HG02678 (cell line): ENCODE measurements at regions not wholly inside any gene's neighbourhood (a gene's known extent, or its start where the extent isn't known, plus 50 kb on each side); places are given as distances from the start of the nearest gene placed in this dataset.
"Not testable (repeated sequence)": the region's sequence is repeated elsewhere in the genome, so short reads cannot be mapped to it uniquely, and the experiment has no call there.

Experiments
- ATAC-seq: cut with Tn5 transposase; IDR thresholded peaks from one replicate; pipeline ENCODE4 v1.9.1; 2021; ENCODE audit warnings: mild to moderate bottlenecking, moderate library complexity; ENCODE audit not compliant: unreplicated experiment

DNA sequence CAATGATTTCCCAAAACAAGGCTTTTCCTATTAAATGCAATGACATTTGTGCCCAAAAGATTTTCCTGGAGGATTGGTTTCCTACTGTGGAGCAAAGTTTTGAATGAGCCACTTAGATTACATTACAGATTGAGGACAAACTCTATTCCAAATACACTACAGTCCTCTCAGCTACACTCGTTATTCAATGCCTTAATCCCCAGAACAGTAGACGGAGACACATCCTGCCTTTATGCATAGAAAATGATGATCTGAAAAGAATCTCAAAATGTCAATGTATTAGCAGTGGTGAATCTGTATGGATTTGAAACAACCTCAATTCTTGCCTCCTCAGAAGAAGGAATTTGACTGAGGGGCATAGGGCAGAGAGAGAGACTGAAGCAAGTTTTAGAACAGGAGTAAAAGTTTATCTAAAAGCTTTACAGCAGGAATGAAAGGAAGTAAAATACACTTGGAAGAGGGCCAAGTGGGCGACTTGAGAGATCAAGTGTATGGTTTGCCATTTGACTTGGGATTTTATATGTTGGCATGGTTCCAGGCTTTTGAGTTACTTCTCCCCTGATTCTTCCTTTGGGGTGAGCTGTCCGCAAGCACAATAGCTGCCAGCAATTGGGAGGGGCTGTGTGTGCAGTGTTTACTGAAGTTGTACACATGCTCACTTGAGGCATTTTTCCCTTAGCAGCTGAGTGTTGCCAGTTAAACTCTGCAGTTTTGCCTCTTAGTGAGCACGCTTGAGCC, 891.9 kb upstream of the MBL2 start:
- no peak for ATAC-seq

DNA sequence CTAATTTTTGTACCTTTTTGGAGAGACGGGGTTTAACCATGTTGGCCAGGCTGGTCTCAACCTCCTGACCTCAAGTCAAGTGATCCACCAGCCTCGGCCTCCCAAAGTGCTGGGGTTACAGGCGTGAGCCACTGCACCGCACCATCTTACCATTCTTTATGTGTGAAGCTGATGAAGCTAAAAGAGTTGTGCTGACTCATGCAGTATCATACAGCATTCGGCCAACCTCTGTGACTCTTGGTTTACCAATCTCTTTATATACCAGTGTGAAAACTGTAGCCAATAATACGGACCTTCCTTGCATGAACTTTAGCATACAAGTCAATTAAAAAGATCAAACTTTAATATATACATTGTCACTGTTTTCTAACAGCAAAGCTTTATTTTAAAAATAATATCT, 878.2 kb upstream of the MBL2 start:
- ATAC-seq: no peak

DNA sequence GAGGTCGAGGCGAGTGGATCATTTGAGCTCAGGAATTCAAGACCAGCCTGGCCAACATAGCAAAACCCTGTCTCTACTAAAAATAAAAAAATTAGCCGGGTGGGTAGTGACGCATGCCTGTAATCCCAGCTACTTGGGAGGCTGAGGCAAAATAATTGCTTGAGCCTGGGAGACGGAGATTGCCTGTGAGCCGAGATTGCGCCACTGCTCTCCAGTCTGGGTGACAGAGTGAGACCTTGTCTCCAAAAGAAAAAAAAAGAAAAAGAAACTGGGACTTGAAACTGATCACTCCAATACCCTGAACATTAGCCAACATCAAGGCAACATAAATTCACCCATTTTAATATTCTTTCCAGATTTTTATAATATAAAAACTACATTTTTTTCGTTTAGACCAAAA, 874.6 kb upstream of the MBL2 start:
- not testable (repeated sequence) for ATAC-seq

DNA sequence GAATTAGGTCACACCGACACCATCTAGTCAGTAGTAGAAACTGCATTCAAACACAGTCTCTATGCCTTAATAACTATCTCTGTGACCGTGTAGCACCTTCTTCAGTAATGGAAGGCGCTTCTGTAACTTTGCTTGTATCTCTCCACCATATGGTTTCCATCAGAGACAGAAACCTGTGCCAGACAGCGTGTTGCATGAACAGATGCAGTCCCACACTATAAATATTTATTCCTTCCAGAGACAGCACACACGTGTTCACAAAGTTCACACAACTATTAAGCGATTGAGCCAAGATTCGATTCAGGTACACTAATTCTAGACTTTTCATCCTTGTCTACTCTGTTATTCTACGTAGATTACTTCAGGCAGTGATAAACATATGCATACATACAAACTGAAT, 873.9 kb upstream of the MBL2 start:
- no peak for ATAC-seq

DNA sequence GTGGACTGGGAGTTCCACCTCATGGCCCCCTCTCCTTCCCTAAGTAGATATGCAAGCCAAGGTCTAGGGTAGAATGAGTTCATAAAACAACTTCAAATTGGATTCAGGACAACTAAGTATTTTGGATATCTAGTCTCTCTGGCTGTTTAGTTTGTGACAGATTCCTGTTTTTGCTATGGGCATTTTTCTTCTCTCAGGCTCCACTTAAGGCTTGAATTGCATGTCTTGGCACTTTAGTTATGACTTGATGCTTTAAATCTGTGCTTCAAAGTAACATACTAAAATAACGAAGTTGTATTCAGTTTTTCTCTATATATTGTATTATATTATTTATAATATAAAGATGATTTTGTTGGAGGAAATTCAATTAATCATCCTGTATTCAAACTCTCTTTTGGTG, 873.4 kb upstream of the MBL2 start:
- no peak for ATAC-seq

DNA sequence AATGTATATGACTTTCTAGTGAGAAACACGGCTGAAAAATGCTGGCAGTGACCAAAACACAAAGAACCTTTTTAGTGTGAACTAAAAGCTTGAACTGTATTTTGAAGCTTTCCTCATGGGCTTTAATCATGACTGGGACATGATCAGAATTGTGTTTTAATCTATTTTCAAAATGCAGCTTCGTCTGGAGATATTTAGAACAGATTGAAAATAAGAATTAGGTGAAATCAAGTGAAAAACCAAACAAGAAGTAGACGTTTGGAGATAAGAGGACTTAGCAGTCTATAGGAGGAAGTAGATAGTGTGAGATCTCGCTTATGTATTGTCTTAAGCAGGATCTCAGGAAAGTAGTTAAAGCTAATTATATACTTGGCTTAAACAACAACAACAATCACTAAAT, 865.4 kb upstream of the MBL2 start:
- no peak for ATAC-seq

DNA sequence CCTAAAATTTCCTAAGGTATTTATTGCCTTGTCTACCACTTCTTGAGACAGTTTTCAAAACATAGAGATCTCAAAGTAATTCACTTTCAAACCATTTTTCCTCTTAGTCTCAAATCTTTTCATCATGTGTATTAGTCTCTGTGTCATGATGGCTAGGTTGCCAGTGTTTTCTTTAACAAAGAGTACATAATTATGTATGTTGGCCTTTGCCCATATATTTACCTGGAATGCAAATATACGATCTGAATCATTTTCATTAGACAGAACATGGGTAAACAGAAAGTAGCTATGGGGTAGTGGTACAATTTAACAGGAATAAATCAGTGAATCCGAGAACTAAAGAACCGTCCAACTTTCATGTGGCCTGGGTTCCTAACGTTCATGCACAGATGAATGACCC, 852.1 kb upstream of the MBL2 start:
- no peak for ATAC-seq

DNA sequence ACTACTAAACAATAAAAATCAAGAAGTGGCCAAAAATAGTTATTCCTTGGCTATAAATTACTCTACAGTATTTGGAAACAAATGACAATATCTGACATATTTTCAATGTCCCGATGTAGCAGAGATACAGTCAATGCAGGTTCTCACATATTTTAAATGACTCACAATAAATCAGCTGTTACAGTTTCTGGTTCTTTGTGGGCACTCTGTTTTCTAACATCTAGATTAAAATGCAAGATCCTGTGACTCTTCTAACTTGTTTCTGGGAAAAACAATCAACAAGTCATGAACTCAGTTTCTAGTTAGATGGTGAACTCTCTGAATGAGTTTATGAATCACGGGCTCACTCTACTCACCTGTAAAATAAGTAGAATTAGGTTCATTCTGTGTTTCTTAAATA, 849.6 kb upstream of the MBL2 start:
- ATAC-seq: no peak

DNA sequence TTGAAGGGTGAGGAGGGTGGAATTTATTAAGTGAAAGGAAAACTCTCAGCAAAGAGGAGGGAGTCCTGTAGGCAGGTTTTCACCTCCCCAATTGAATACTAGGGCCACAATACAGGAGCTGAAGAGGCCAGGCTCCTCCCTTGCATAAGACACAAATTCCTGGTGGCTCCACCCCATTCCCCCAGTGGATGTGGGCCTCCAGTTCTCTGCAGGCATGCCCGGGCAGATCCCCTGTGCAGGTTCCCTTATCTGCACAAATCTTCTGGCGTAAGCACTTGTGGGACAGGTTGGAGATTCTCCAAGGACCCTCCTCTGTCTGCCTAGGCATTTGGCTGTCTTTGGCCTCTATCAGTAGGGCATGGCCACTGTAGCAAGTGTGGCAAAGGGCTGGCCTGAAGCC, 847.1 kb upstream of the MBL2 start:
- ATAC-seq: no peak

DNA sequence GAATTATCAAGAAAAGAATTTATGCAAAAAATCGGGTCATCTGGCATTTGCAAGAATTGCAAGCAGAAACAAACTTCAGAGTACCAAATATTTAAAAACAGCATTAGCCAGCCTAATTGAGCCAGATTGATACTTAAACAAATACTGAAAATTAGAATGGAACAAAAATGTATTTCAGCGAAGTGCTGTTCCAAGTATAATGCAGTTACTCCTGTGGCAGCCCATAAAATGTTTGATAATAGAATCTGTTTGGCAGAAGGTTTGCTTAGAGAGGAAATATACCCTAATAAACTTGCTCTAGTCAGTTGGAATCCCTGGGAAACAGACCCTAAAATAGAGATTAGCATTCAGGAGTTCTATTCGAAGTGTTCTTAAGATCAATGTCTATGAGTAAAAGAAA, 835.1 kb upstream of the MBL2 start:
- ATAC-seq: no peak

DNA sequence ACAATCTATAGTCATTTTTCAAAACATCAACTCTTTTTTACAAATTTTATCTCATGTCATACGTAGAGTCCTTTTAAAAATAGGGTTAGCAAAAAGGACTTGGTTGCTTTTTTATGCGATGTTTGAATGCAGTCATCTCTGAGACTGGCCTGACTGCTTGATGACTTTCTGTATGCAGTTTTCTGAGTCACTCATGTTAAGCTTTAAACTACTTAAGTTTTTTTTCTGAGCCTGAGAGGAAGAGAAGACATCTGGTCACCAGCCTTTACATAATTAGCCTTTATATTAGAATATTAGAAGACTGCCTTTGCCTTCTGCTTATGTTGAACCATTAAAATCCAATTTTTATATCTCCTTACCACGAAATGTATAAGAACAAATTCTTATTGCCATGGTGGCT, 834.4 kb upstream of the MBL2 start:
- no peak for ATAC-seq

DNA sequence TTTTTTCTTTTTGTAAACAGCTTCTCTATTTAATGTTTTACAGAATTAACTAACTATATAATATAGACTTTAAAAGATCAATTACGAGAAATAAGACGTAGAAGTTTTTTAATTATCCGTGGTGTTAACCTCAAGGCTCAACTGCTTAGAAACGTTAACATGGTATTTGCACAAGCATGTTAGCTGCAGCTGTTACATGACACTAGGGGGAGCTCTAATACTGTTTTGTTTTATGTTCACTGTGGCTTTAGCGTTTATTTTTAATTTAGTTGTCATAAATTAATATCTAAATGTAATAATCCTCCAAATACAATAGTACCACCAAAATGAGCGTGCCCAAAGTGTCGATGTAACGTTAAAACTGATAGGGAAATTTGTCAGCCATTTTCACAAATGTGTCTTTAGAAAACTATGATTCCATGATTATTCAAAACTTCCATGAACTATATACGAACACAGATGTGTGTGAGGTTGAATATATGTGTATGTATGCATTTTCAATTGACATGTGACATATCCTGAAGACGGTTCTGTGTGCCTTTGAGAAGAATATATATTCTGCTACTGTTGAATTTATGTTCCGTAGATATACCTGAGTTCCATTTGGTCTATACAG, 828.8 kb upstream of the MBL2 start:
- no peak for ATAC-seq

DNA sequence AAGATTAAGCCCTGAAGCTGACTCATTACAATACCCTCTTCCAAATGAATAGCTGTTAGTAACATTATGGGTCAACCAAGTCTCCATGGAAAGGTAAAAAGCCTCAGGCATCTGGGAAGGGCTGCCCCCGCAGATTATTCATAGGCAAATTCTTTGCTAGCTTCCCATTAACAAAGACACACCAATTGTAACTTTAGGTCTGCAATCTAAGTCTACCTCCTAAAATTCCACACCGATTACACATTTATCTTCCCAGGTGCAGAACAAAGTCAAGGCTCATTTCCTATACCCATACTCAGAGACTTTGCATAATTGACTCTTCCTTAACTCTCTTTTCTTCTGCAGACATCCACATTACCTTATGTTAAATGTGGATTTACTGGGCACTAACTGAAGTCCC, 826.3 kb upstream of the MBL2 start:
- ATAC-seq: no peak

DNA sequence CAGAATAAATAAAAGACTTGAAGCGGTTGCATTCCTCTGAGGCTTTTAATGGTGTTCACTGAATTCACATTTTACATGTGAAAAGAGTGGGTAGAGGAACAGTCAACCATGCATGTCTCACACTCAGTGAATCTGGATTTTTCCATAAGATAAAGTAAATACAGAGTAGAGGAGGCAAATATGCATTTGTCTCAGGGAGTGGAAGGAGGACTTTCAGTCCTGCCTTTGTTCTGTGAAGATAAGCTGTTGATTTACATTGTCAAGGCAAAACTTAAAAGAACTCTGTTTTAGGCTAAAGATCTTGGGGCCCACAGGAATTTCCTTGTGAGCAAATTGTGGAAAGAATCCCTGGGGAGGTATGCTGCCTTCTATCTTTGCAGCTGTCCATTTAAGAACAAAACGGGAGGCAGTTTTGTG, 825.3 kb upstream of the MBL2 start:
- ATAC-seq: no peak

DNA sequence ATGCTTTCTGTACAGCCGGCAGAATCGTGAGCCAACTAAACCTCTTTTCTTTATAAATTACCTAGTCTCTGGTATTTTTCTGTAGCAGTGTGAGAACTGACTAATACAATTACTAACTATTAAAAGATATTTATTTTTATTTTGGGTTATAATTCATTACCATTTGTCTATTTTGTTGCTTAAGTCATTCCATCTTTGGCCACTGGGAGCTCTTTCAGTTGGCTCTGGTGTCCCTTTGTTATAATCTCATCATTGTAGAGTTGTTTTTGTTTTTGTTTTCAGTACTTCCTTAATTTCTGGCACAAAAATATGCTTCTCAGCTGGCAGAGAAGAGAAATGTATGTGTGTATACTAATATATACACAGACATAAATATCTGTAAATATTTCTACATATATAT, 807.9 kb upstream of the MBL2 start:
- no peak for ATAC-seq

DNA sequence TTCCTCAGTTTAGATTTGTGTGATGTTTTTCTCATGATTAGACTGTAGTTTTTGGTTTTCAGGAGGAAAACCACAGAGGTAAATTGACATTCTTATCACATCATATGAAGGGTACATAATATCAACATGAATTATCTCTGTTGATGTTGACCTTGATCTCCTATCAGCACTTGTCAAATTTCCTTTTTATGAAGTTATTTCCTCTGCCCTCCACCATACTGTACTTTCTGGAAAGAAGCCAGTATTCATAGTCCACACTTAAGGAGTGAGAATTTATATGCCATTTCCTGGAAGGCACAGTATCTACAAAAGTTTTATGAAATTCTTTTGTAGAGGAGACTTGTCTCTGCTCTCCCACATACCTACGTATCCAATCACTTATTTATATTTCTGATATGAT, 807.2 kb upstream of the MBL2 start:
- no peak for ATAC-seq

DNA sequence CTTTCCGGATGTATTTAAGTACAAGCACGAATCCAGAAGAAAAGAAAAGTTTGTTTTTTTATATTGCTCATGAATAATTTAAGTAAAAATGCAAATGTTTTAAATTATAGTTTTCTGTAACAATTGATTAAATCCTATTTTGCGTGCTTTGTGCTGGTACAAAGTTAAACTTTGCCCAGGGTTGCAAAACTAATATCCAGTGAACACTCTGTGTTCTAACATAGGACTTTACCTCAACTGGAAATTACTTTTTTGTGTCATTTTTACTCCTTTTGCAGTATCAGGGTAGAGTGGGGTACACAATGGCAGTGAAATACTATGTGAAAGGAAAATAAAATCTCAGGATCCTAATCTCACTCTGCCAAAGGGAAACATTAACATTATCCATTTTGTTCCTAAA, 801.4 kb upstream of the MBL2 start:
- ATAC-seq: no peak

DNA sequence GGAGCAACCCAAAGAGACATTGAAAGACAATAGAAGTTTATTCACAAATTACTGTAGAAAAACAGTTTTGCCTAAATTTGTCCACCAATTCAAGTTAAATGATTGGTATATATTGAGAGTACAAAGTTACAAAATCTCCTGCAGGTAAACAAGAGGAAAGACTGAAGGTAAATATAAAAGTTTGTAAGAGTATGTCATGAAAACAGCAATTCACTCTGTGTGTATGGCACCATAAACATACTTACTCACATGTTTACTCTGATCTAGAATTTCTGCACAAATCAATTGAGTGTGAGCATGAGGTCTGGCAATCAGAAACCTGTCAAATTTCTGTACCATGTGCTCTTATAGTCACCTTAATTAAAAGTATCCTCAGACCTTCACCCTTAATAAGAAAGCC, 800.9 kb upstream of the MBL2 start:
- ATAC-seq: no peak

DNA sequence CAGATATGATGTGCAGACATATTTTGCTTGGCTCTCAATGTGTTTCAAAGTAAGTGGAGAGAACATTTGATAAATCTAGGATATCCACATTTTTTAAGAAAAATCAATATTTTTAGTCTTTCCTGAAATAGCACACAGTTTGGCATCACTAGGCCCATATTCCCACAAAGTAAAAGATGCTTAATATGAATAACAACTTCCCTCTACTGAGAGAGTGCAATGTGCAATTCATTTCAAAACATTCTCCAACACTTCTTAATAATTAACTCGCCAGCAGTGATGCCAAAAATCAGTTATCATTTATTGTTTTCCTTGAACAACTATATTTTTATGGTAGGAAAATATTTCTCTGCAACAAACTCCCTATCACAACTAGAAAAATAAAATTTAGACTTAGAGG, 800.2 kb upstream of the MBL2 start:
- ATAC-seq: no peak

DNA sequence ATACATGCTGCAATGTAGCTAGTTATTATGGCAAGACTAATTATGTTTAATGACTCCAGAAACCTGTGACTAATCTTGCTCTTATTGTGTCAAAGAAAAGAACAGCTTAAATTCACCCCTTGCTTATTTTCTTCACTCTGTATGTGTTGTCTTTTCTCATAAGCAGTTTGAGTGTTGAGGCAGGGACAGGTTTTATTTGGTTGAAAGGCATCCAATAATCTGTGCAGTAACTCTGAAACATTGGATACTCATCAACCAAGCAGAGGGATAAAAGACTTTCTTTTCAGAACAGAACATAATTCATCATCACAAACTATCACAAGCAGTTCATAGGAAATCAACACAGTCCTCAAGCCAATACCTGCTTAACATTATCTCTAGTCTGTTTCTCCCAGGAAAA, 797.6 kb upstream of the MBL2 start:
- no peak for ATAC-seq

DNA sequence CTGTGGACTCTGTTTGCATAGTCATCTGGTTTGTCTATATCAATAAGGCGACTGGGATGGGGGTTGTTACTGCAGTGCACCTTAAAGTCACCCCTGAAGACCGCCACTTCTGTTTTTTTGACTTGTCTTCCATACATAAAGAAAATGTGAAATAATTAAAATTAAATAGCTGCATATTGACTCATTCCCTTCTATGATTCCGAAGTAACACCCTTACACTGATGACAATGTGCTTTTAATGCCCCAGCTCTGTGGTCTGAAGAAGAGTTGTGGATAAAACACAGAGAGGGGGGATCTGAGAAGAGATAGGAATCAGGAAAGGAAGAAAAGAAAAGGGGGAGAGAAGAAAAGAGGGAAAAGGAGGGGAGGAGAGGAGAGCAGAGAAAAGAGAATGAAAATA, 796.9 kb upstream of the MBL2 start:
- ATAC-seq: no peak

DNA sequence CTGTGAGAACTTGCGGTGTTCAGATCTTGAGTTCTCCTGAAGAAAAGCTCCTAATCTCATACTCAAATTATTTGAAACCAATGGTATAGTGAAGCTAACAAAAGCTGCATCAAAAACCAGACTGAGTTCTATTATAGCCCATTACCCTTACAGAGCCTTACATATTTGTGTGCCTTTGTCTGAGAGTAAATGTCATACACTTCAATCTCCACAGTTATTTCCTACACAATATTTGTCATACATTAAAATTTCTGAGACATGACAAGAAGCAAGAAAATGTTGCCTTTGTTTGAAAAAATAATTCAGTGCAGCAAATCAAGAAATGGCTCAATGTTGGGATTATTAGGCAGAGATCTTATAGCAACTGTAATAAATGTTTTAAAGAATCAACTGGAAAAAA, 776.1 kb upstream of the MBL2 start:
- ATAC-seq: no peak

DNA sequence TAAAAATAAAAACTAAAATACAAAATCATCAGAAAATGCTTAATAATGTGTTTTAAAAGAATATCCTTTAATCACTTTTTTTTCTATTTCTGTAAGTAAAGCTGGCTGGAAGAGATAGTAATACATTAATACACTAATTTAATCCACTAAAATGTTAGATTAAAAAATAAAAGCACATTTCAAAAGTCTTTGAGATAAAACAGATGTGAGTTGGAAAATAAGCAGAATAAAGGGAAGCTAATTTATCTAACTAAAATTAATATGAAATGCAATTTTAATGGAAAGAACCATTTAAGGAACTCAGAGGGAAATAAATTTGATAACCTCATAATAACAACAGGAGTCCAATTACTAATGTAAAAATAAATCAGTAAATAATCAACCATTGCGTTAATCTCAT, 774.8 kb upstream of the MBL2 start:
- ATAC-seq: no peak
